Stimulated activated CD4-positive, alpha-beta T cell treated with anti-CD3 and anti-CD28 coated beads, Interleukin-12 subunit alpha, Interleukin-12 subunit beta, amount 100 ng/mL, for 4 hours (primary cell): ENCODE measurements at regions not wholly inside any gene's neighbourhood (a gene's known extent, or its start where the extent isn't known, plus 50 kb on each side); places are given as distances from the start of the nearest gene placed in this dataset.
"Not testable (repeated sequence)": the region's sequence is repeated elsewhere in the genome, so short reads cannot be mapped to it uniquely, and the experiment has no call there.

ENCODE experiments used
- DNase-seq: peaks from one replicate; pipeline ENCODE4 v3.0.0-alpha.2; 2020

DNA sequence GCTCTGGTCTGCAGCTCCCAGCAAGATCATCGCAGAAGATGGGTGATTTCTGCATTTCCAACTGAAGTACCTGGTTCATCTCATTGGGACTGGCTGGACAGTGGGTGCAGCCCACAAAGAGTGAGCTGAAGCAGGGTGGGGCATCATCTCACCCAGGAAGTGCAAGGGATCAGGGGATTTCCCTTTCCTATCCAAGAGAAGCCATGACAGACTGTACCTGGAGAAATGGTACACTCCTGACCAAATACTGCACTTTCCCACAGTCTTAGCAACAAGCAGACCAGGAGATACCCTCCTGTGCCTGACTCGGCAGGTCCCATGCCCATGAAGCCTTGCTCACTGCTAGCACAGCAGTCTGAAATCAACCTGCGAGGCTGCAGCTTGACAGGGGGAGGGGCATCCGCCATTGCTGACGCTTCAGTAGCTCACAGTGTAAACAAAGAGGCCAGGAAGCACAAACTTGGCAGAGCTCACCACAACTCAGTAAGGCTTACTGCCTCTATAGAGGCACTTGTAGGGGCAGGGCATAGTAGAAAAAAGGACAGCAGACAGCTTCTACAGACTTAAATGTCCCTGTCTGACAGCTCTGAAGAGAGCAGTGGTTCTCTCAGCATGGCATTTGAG is 60.5 kb downstream of the AREG start:
- DNase-seq, result not testable (repeated sequence)

DNA sequence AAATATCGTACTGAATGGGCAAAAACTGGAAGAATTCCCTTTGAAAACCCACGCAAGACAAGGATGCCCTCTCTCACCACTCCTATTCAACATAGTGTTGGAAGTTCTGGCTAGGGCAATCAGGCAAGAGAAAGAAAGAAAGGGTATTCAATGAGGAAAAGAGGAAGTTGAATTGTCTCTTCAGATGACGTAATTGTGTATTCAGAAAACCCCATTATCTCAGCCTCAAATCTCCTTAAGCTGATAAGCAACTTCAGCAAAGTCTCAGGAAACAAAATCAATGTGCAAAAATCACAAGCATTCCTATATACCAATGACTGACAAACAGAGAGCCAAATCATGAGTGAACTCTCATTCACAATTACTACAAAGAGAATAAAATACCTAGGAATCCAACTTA is 64.4 kb downstream of the AREG start:
- DNase-seq, result not testable (repeated sequence)

DNA sequence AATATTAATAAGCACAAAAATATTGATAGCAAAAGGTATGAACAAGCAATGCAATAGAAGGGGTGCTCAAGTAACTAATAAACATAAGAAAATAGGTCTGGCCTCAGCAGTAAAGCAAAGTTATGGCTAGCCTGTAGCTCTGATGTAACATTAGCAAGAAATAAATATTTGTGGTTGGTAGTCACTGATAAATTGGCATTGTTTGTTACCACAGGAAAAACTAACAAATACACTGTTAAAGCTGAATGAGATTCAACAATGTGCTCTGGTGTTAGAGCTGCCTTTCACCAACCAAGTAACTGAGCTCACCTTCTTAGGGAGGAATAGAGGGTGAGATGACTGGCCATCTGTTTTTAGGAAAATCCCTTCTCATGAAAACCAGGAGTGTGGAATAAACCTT is 71.4 kb downstream of the AREG start:
- DNase-seq, result no peak

DNA sequence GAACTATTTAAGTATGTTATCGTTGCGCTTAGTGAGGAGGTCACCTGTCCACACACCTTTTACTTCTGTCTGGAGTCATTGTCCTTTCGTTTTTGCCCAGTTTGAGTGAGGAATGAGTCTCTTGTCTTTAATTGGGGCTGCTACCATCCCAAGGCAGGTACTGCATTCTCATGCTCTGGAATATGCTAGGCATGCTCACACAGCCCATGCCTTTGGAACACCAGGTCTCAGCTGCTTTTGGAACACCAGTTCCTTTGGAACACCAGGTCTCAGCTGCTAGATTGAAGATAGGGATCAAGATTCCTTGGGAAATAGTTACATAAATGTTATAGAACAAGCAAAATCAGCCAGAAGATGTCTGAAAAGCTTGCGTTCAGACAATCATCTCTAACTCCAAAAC is 73.1 kb downstream of the AREG start:
- DNase-seq, result no peak

DNA sequence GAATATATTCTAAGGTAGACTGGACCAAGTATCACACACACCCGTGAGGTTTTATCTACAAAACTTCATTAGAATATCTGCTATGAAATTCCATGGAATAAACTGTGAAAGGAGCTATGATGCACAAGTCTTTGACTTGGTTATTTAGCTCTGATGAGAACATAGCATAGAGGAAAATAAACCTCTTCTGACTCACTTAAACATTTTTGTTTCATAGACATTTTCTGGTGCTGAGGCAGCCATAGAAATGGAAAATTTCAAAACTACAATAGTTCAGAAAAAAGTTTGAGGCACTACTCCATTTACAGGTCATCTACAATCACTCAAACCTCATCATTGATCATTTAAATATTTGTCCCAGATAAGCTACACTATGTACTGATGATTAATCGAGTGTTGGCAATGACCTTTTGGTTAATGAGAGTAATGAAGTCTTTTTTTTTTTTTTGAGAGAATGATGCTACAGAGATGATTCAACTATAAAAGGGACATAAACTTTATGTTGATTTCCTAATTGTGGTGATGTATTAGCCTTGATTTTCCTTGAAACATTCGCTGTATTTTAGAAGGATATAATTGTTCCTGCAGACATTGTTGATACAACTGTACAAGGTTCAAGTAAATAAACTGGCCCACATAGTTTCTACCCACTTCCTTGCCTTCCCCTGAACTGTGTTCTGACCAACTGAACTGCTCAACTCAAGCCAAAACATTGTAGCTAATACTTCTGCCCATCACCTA is 77.5 kb downstream of the AREG start:
- DNase-seq, result no peak

DNA sequence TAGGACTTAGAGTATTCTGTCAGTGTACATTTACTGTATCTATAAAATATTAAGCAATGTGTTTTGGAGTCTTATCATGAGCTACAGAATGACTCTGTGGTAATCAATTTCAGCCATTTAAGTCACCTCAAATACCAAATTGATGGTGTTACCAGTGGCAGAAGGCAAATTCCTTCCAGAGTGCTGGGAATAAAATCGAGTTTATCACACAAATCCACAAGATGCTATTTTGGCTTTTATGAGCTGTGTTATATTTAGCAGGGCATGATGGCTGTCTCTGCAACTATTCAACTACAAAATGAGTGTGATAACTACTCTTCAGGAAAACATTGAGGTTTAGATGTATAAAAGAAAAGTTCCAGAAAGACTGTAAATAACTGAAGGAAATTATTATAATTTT is 78.2 kb downstream of the AREG start:
- no peak for DNase-seq

DNA sequence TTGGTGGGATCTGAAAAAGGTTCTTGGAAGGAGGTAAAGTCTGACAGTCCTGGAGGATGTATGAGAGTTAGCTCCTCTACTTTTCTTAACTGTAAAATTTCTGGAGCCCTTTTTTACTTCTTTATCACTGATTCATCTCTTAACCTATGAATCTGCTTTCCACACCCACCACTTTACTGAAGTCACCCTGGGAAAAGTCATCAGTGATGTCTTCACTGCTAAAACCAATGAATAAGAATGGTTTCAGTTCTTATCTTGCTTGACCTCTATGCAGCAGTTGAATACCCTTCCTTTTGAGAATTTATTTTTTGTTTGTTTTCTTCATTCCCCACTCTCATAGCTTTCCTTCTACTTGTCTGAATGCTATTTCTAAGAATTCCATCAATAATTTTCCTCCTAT is 80.0 kb downstream of the AREG start:
- no peak for DNase-seq

DNA sequence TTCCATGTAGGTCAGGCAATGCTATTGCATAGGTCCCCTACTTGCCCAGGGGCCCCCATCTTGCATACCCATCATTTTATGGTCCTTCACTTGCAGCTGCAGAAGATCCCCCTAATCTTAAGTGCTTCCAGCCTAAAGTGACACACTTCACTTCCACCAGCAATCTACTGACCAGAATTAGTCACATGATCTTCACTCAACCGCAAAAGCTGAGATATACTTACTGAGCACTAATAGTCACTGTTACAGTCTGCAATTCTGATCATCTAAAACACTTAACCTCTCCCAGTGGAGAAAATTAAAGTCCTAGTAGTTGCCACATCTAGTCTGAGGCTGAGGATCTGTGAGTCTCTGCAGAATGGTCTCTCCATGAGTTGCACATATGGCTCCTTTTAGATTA is 82.1 kb downstream of the AREG start:
- no peak for DNase-seq

DNA sequence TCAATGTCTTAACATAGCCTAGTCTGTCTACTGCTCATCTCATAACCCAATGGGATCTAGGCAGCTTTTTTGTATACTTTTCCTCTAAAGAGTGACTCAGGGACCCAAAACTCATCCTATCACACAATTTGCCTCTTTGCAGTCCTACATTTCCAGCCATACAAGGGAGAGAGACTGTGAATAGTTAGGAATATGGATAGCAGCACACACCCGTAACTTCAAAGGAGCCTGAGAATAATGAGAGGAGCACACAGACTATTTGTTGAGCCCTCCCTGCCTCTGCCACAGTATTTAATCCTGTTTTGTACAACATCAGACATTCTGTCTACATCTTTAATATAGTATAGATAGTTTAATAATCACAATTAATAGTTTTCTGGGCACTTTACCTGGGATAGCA is 83.2 kb downstream of the AREG start:
- no peak for DNase-seq

DNA sequence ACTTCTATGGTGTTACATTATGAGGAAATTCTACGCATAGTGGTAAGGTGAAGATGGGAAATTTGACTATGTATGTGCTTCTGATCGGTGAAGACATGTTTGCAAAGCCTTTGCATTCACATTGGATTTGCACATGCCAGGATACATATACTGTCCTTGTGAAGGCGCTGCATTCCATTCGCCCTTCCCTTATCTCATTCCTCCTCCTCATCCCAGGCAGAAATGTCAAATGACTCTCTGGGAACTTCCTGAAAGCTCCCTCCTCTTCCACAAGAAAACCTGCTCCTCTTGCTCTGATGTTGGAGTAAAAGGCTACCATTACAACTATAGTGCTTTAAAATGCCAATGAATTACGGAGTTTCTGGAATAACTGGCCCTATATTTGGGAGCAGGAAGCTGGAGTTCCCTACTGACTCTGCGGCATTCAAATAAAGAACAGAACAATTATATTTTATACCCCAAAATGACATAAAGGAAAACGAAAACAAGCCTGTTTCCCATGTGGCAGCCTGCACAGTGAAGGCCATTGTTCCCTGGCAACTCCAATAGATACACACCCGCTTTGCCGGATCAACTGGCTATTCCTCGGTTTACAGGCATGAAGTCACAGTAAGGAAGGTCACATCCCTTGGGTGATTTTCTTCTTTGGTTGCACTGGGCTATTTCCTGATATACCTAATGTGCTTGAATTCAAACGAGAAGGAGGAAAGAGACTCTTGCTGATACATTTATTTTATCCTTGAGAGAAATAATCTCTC is 84.5 kb downstream of the AREG start:
- DNase-seq, result no peak

DNA sequence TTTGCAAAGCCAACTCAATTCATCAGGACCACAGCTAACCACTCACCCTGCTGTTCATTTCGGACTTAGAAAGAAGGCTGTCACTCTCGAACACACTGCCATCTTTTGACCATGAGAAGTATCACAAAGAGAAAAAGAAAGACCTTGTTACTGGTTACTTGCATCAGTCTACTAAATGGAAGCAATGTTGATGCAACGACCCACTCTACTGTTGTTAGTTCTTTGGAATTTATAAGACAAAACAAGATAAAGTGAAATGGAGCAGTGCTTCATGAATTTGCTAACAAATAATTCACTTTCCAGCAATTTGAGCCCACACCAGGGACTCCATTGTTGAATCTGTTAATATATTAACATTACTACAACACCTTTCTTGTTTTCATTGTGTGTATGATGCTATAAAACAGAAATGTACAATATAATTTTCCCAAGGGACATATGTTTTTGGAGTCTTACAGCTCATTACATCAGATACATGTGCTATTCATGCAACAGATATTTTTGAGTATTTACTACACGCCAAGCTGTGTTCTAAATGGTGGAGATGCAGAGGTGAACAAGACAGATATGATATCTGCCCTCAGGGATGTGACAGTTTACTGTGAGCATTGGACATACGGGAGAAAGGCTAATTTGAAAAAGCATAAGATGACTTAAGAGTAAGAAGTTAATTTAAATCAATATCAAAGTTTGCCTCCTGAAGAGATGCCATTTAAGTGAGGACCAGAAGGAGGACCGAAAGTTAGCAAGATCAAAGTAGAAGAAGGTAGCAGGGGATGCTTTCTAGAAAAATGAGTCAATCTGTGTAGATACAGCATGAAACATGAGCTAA is 87.2 kb downstream of the AREG start:
- no peak for DNase-seq

DNA sequence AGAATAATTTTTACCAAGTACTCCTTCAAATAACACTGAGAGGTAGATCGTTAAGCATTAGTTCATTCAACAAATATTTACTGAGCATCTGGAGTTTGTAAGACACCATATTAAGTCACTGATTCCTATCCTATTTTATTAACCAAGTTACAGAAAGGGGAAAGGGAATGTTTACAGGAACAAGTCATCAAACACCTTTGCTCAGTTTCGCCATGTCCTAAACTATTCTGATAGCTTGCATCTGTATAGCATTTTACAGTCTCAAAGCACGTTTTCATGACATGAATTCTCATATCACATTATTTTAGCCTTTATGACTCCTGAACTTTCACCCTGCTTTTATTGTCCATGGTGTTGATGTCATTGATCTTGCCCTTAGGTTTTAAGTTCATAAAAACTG is 89.2 kb downstream of the AREG start:
- DNase-seq, result no peak

DNA sequence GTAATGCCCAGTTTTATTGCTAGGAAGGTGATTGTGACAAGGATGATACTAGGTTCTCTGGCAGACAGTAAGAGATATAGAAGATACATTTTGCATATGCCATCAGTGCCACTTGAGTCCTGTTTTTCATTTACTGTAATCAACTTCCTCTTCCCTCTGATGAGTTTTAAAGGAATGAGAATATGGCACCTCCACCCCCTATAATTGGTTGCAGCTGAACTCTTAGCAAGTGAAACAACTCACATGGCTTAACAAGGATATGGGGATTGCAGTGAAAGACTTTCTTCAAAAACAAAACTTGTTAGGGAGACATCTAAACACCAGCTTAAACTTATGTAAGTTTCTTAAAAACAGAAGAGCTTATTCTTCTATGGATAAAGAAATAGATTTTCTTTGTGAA is 90.0 kb downstream of the AREG start:
- no peak for DNase-seq

DNA sequence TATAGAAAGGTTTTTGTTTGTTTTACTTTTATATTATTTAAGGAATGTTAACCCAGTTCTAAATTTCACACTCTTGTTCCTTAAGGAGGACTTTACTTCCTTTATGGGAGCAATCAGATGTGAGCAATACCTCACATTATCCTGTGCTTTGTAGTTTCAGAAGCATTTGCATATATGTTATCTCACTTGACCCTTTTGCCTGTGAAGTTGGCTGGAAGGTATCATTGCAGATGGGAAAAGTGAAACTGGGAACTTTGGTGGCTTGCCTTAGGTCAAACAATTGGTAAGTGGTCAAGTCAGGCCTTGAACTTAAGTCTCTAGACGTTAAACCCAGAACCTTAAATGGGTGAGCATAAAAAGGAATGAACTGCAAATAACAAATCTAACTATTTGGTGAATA is 90.6 kb downstream of the AREG start:
- no peak for DNase-seq

DNA sequence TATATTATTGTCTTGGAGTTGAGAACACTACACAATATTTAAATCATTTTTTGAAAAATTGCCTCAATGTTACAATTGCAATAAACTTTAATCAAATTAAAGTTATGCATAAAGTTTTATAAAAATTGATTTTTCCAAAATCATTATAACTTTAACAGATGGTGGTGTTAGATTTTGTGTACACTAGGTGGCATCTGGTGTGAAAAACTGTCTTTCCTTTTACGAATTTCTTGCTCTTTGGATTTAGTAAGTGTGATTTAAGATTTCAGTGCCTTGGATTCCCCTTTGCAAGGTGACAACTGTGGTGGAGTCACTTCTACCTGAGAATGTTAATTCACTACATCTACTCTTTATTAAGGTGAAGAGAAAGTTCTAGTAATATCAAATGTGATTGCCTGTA is 91.6 kb downstream of the AREG start:
- DNase-seq, result no peak

DNA sequence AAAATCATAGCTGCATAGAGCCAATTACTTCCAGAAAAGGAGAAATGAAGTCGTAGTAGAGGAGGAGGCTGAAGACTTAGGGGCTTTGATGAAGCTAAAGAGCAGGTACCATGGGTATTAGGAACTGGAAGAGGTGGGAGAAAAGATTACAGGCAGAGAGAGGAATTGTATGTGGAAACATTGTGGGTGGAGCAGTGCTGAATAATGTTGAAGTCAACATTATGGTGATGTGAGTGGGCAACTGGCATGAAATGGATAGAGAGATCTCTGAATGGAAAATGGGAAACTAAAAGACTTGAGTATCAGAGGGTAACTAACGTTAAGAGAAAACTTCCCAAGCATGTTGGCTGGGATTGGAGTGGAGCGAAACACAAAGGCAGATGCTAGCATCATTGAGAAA is 92.5 kb downstream of the AREG start:
- DNase-seq, result no peak

DNA sequence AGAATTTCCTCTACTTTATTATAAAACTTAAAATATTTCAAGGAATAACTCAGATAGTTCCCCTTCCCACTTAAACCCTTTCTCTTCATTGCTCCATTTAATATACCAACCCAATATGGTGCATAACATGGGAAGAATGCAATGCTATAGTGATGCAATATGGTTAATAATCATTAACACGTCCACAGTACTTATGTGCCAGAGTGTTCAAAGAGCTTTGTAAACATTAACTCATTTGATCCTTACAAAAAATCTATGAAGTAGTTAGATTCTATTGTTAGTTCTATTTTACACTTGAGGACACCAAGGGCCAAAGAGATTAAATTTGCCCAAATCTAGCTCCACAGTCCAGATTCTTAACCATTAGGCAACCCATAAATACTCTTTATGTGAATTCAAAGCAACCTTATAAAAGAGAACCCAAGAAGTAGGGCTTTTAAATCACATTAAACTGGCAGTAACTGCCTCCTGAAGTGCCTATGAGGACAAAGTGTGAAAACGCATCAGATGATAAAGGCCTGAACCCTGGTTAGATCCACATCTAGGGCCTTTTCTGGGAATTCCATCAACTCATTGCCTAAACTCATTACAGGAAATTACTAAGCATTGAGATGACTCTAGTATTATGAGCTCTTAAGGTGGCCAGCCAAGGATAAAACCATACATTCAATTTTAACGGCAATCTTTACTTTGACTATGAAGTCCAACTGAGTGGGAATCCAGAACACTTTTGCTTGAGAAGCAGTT is 94.3 kb downstream of the AREG start:
- no peak for DNase-seq

DNA sequence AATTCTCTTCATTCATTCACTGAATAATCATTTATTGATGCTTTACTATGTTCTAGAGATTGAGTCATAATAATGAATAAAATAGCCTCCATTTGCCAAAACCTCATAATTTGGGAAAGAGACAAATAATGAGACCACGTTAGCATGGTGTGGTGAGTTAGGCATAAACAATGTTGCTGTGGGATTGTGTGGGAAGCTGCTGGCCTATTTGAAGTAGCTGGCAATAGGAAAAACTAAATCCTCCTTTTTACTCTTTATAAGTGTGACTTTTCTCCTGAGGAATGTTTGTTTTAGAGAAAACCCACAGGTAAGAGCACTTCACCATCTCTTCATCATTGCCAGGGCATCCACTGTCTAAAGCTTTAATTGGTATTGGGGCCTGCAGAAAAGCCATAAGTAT is 95.3 kb downstream of the AREG start:
- no peak for DNase-seq

DNA sequence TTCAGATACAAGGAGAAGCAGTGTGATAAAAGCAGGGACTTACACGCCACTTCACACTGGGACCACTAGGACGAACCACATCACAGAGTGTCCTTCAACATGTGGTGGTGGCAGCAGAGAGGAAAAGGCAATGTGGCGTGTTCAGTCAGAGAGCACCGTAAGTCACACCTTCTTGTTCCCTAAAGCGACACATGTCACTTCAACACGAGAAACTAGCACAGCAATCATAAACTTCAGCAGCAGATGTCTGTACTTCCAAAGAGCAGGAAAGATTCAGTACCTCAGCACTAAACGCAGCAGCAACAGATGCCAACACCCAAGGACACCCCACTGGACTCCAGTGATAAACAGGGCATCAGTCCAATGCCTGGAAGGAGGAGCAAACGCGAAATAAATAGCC is 96.7 kb downstream of the AREG start:
- no peak for DNase-seq

DNA sequence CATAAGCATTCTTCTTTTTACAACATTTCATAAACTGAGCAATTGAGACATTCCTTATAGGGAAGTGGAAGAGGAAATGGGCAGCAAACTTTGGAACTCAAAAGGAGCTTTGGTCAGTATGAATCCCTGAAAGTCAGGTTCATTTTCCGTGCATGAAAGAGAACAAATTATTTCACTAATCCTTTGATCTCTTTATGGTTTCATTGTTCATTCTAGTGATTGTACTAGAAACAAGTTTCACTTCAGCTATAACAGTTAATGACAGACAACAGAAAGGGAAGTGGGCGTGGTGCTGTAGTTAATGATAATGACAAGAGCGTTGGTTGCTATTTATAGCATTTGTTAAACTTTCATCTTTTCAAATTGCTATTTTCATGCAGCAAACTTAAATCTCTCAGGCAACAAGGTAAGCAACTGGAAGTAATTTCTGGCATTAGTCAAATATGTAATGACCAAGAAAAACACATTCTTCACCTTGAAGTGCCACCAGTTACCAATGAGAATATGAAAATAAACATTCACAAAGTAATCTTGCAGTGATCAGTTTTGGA is 98.4 kb downstream of the AREG start:
- DNase-seq, result no peak

DNA sequence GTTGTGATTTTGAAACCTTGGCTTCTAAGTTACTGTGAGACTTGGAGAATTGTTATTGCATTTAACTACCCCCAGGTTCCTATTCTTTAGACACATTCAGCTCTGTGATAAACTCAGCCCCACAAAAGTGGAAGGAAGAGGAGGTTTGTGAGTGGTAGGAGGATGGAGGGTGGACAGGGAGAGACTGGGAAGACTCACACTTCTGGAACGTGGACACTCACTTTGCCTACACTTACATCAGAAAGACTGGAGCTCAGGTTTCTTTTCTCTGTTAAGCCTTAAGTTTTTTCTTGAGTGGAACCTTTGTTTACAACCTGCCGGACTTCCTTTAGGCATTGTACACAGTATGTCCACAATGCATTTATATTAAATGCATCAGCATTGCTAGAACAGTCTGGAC is 99.0 kb downstream of the AREG start:
- no peak for DNase-seq

DNA sequence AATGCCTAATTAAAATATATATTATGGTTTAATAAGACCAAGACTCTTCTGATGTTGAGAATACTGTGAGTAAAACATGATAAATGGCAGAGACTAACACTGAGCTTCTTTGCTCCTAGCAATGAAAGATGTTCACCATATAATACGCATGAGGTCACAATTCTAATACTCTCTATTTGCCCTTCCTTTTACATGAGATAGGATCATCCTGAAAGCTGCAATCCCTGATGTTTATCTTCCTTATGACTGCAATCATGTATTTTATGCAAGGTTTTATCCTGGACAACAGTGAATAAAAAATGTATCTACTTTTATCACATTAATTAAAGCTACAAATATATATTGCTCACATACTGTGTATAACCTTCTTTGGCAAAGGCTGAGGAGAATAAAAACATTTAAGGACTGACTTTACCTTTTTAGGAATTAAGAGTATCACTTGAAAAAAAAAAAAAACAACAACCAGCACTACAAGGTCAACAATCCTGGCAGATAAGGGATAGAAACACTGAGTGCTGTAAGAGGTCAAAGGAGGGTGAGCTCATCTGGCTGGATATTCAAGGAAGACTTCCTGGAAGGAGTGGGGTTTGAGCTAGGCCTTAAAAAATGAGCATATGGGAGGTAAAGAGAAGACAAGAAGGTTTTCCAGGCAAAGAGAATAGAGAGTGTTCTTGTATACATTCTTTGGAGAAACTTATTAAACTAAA is 99.9 kb downstream of the AREG start:
- DNase-seq, result no peak
